GM18909 (cell line): ENCODE measurements at regions not wholly inside any gene's neighbourhood (a gene's known extent, or its start where the extent isn't known, plus 50 kb on each side); places are given as distances from the start of the nearest gene placed in this dataset.
"Not testable (repeated sequence)": the region's sequence is repeated elsewhere in the genome, so short reads cannot be mapped to it uniquely, and the experiment has no call there.

Experiments
- ATAC-seq: cut with Tn5 transposase; IDR thresholded peaks from one replicate; pipeline ENCODE4 v1.9.1; 2021; ENCODE audit warnings: mild to moderate bottlenecking; ENCODE audit not compliant: unreplicated experiment, poor library complexity

- no peak for ATAC-seq
Measured at GRCh38 chr6:164346631-164347030, 932.1 kb downstream of the QKI start.

DNA sequence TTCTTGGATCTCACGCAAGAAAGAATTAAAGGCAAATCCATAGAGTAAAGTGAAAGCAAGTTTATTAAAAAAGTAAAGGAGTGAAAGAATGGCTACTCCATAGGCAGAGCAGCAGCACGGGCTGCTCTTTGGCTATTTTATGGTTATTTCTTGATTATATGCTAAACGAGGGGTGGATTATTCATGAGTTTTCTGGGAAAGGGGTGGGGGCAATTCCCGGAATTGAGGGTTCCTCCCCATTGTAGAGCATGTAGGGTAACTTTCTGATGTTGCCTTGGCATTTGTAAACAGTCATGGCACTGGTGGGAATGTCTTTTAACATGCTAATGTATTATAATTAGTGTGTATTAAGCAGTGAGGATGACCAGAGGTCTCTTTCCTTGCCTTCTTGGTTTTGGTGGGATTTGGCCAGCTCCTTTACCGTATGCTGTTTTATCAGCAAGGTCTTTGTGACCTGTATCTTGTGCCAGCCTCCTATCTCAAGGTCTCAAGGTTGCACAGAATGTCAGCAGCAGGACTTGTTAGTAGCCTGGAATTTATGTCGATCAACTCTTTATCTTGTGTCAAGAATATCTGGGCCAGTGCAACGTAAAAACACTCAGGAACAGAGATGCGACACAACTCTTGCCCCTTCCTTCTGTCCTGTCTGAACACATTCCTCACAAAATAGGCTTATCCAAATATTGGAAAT, 931.4 kb downstream of the QKI start:
- ATAC-seq = no peak

GRCh38 chr6:164345327-164345726, 930.8 kb downstream of the QKI start:
- no peak for ATAC-seq

DNA sequence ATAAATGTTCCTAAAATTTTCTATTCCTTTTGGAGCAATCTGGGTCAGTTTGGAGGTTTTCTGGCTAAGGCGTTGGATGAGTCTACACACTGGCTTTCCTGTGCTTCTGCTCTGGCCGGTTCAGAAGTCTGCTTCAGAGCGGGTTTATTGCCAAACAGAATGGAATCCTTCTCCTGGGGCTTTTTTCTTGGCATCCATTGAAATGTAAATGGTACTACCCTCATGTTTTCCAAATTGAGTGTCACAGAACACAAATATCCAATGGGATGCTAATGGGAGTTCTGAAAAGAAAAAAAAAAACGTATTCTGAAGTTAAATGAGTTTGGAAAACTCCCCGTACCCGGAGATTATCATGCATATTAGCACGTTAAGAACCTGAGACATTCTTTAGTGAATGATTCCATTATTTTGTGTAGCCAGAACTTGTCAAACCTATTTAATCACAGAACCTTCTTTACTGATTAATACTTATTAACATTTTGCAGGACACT, 930.3 kb downstream of the QKI start:
- ATAC-seq = no peak

GRCh38 chr6:164339442-164339841, 924.9 kb downstream of the QKI start:
- ATAC-seq = not testable (repeated sequence)

- no peak for ATAC-seq
Measured at GRCh38 chr6:164337925-164338397, 923.4 kb downstream of the QKI start.

DNA sequence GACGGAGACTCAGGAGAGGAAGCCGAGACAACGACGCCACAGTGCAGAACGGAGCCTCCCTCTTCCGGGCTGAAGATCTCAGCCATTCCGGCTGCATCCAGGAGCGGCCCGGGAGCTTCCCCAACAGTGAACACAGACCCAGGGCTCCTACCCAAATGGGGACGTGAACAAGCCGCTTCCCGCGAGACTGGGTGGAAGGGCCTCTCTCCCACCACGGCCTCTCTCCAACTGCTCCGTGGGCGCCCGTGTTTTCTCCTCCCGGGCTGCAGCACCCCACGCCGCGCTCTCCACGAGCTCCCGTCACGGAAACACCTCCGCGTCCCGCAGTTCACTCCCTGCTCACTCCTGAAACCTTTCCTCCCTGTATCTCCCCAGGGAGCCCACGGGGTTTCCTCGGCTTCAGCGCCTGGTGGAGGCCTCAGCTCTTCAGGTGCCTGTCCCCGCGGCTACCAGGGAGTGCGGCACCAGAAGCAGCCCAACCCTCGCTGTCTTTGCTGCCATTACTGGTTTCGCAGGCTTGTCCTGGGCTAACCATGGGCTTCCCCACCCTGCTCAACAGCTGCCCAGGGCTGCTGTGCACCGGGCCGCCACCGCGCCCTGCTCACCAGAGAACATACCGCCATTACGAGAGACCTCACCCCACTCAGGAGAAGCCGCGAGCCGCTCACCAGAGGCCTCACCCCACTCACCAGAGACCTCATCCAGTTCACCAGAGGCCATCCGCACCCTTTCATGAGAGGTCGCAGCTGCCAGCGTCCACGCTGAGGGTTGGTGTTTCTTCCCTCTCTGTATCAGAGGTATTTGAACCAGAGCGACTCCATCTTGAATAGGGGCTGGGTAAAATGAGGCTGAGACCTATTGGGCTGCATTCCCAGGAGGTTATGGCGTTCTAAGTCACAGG, 922.8 kb downstream of the QKI start:
- ATAC-seq = no peak

DNA sequence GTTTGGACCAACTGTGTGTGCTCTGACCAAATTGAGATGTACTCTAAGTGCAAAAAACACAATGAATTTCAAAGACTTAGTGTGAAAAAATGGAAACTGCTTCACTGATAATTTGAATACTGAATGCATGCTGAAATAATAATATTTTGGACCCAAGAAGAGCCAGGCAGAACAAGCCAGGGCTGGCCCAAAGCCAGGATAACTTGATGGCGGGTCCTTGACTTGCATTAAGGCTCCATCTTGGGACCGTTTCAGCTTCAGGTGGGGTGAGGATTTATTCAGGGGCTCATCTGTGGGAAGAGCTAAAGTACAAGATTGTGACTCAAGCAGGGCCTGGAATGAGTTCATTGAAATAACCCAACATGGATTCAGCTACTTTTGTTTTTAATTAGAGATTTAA, 921.9 kb downstream of the QKI start:
- no peak for ATAC-seq

DNA sequence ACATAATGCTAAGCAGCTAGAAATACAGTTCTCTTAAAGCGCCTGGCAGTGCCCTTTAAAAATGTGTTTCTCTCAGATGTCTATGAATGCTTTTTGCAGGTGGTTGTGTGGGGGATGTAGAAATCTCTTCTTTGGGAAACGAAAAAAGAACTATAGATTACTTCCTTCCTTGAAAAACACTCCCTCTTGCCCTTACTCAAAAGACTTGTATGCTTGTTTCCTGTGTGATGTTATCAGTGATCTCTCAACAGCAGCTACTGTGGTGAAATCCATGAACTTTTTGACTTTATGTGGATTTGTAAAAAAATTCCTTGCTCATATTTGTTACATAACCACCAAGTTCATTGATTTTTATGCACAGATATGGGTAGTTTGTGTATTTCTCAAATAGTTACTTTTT, 916.5 kb downstream of the QKI start:
- no peak for ATAC-seq

GRCh38 chr6:164325168-164325567, 910.6 kb downstream of the QKI start:
- ATAC-seq = no peak

DNA sequence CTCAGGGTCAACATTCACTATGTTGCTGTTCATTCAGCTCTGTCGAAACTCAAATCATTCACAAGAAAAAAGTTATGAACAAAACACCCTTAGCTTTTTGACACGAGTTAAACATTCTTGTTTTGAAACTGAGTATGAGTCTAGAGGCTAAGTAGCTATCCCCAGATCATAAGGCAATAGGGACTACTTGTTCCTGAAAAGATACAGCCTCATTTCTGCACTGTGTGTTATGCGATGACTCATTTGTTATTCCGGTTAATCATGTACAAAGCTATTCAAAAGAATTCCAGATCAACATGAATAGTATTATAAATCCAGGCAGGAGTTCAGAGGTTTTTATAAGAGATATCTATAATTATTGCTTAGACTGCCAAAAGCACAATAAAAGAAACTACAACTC, 908.0 kb downstream of the QKI start:
- no peak for ATAC-seq

DNA sequence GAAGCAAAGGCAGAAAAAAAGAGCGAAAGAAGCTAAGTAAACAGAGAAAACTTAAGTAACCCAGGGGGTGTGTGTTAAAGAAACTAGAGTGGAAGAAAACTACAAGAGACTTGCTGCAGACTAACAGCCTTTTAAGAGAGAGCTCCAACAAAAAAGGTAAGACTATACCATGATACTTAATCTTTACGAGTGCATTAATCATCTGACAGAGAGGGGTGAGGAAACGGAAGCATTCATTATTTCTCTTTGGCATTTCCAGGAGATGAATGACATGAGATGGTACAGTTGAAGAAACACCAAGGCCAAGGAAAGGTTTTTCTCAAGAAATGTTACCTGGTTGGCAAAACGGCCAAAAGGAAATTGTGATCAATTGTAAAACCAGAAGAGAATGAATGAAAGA, 906.8 kb downstream of the QKI start:
- no peak for ATAC-seq

GRCh38 chr6:164315376-164315775, 900.9 kb downstream of the QKI start:
- no peak for ATAC-seq

DNA sequence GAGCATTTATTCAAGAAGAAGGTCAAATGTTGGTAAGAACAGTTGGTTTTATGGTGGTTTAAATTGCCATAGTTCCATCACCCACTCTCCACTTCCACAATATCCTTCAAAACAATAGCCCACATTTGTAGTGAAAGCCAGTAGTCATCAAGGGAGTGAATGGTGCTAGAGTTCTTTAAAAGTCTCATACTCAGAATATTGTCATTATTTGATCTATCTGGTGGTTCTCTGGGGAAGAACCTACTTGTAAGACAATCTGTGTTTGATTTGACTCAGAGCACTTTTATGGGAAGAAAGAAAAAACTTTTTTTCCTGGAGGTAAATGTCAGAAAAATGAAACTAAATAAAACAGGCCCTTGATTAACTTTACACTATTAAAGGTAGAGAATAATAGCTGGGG, 893.8 kb downstream of the QKI start:
- no peak for ATAC-seq

GRCh38 chr6:164303102-164303964, 888.8 kb downstream of the QKI start:
- no peak for ATAC-seq

- ATAC-seq = no peak
Measured at GRCh38 chr6:164296411-164296810, 881.9 kb downstream of the QKI start.

DNA sequence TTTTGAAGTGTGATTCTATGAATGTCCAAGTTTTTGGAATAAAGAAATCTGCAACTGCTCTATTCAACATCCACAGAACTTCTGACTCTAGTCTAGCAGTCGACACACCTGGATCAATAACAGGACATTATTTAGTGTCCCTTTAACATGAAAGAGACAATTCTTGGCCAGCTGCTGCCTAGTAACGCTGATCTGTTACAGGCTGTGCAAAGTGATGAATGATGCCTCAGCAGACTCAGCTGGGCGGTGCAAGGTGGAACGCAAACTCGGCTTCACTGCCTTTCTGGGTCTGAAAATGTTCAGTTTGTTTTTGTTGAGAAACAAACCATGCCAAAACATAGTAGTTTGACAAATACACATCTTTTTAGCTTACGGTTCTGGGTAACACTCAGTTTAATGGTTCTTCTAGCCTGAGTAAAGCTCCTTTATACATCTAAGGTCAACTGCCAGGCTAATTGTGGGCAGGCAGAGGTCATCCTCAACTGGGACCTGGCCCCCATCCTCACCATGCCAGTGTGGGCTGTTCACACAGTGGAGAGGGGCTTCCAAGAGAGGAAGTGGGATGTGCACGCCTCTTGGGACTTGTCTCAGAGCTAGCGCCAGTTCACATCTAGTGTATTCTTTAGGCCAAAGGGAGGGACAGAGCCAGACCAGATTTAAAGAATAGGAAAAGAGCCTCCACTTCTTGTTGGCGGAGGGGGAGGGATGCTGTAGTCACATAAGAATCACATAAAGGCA, 879.7 kb downstream of the QKI start:
- ATAC-seq = no peak

GRCh38 chr6:164291224-164291623, 876.7 kb downstream of the QKI start:
- ATAC-seq = no peak

DNA sequence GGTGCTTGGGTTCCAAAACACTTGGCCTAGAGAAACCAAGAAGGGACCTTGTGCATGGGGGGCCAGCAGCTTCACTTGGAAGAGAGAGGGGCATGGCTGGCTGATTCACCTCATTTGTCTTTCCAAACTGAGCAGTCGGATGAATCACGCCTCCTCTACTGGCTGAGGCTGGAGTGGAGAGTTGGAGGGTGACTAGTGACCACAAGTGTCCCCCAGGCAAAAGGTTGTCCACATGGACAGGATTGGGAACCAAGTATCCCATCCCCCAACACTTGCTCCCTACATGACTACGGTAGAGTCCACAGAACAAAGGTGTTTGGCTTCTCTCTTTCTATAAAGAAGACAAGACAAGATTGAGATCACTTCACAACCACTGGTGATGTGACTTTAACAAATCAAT, 875.6 kb downstream of the QKI start:
- ATAC-seq = no peak

DNA sequence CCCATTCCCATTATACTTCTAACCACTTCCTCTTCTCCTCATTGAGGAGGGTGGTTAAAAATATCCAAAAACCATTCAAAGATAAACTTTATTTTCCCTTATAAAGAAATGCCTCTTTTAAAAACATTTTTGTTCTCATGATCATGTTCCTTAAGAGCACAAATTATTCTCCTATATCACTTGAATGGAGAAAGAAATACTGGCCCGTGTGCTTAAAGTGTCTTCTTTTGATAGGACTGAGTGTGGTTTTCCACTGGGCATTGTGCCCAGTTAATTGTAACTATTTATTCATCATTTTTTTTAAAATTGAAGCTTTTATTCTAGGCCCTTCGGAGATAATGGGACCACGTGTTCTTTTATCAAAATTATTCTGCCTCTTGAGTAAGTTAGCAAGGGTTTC, 871.5 kb downstream of the QKI start:
- no peak for ATAC-seq
